Panc1 (cell line): ENCODE measurements at regions not wholly inside any gene's neighbourhood (a gene's known extent, or its start where the extent isn't known, plus 50 kb on each side); places are given as distances from the start of the nearest gene placed in this dataset.

Experiments
- ATAC-seq: fragments of 200-7000 bp; cut with Tn5 transposase; 2 replicates; pipeline ENCODE4 v1.9.1; 2020; ENCODE audit warnings: mild to moderate bottlenecking, moderate library complexity
- BruUV-seq: library from RNA; stranded (reverse); fragments of 400-500 nt; replicated peaks from 2 replicates; lab custom pipeline; 2021; lab: Mats Ljungman, UMichigan
- CTCF ChIA-PET: fragments of 300-600 bp; sonication (Branson Sonifier 250); formaldehyde crosslinking; loops from one replicate; lab custom pipeline; 2022; ENCODE audit warnings: antibody characterized with exemption; lab: Charles Lee
- POLR2A ChIA-PET: fragments of 300-600 bp; sonication (Branson Sonifier 250); formaldehyde crosslinking; loops from one replicate; lab custom pipeline; 2022; ENCODE audit warnings: antibody characterized with exemption; lab: Charles Lee
- DNase-seq: peaks from one replicate; pipeline ENCODE4 v3.0.0-alpha.2; 2010; ENCODE audit warnings: low read depth, low spot score
- H3K27ac ChIP-seq: 2 replicates; pipeline ENCODE4 v1.5.1; 2011; ENCODE audit warnings: mild to moderate bottlenecking, low read length, inconsistent platforms
- H3K27me3 ChIP-seq: fragments of 200-500 bp; sonication (Bioruptor generic); 2 replicates; pipeline ENCODE4 v1.6.0; 2014; ENCODE audit warnings: low read length, inconsistent platforms; ENCODE audit not compliant: control insufficient read depth, insufficient read depth
- H3K36me3 ChIP-seq: fragments of 200-500 bp; sonication (Bioruptor generic); 2 replicates; pipeline ENCODE4 v1.5.1; 2014; ENCODE audit warnings: inconsistent platforms, mild to moderate bottlenecking, low read length, moderate library complexity; ENCODE audit not compliant: control insufficient read depth, insufficient read depth
- H3K4me1 ChIP-seq: 2 replicates; pipeline ENCODE4 v1.5.1; 2011; ENCODE audit warnings: inconsistent platforms, mild to moderate bottlenecking, low read length, moderate library complexity; ENCODE audit not compliant: control insufficient read depth, insufficient read depth
- H3K4me3 ChIP-seq, 2 experiments: 2 replicates each; pipeline ENCODE4 v1.5.1; 2011 to 2012; ENCODE audit warnings: low read depth in 2 of 2, low read length in 2 of 2, mild to moderate bottlenecking in 2 of 2, inconsistent platforms in 1 of 2, moderate library complexity in 1 of 2
- H3K9me3 ChIP-seq: fragments of 200-500 bp; sonication (Bioruptor generic); 2 replicates; pipeline ENCODE4 v1.5.1; 2014; ENCODE audit warnings: low read depth, mild to moderate bottlenecking, inconsistent platforms, low read length, moderate library complexity; ENCODE audit not compliant: control insufficient read depth, insufficient read depth
- POLR2AphosphoS5 ChIP-seq: IDR thresholded peaks from 2 replicates; pipeline ENCODE4 v1.6.1; 2012; ENCODE audit warnings: mild to moderate bottlenecking, low read depth, low read length, moderate library complexity
- REST ChIP-seq, 2 experiments: IDR thresholded peaks; 2 replicates each; pipeline ENCODE4 v1.6.1; 2011 to 2012; ENCODE audit warnings: low read depth in 2 of 2, control low read depth in 1 of 2, low read length in 1 of 2, mild to moderate bottlenecking in 1 of 2, moderate library complexity in 1 of 2; ENCODE audit not compliant: insufficient read depth in 1 of 2
- SIN3A ChIP-seq: IDR thresholded peaks from 2 replicates; pipeline ENCODE4 v1.6.1; 2012; ENCODE audit warnings: low read depth, mild to moderate bottlenecking, low read length, moderate library complexity, borderline replicate concordance; ENCODE audit not compliant: insufficient read depth
- TCF7L2 ChIP-seq: IDR thresholded peaks from 2 replicates; pipeline ENCODE4 v1.6.1; 2011; ENCODE audit warnings: mild to moderate bottlenecking, low read depth, low read length, inconsistent platforms
- in situ Hi-C: cut with HindIII; loops from 2 replicates; pipeline ENCODE4 v1.10.0; 2016; ENCODE audit warnings: low sequenced_read_pairs, low pct_unique_long_range_greater_than_20kb
- intact Hi-C: fragments of 100-400 bp; cut with micrococcal nuclease; formaldehyde crosslinking; loops from one replicate; pipeline ENCODE4 v1.10.0; 2022; ENCODE audit not compliant: unreplicated experiment
- TF ChIP-seq, protein P1 (sequence below): fragments of 450-650 bp; IDR thresholded peaks from 2 replicates; pipeline ENCODE4 v1.5.1; 2017; ENCODE audit warnings: mild to moderate bottlenecking

DNA sequence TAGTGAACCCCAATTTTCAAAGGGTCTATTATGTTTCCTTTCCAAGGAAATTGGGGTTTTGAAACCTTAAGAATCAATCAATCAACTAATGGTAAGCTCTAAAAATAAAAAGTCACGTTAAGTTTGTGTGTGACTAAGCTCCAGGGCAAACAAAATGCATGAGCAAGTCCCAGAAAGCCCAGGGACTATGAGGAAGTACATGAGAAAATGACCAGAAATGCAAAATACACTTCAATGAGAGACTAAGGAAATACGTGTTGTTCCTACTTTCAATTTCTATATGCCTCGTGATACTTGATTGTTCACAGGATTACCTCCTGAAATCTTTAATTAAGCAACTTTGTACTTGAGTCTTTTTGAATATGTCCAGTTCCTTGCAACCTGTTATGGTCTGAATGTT is 684.4 kb upstream of the SYT4 start:
- intact Hi-C loops (no loop called here), in situ Hi-C loops (no loop called here)
- ChIA-PET CTCF (no interaction called here), POLR2A (no interaction called here)
- TF ChIP-seq REST (IDR thresholded peaks at IDR 0.05; ENCODE audit: insufficient read depth in 1 of 2, low read depth in 2 of 2, low read length in 1 of 2) (no peak), SIN3A (no peak)
- Histone ChIP-seq H3K27me3 (no peaks in the 10 kb centered on the region), H3K9me3 (no peaks in the 10 kb centered on the region), H3K36me3 (no peaks in the 10 kb centered on the region), H3K4me1 (no peaks in the 10 kb centered on the region), H3K27ac (no peak overlapping the region), H3K4me3 (no peak overlapping the region)
- no peak for ATAC-seq
- BruUV-seq = no TSS peak
- no peak for DNase-seq

- Histone ChIP-seq H3K27ac (no peak overlapping the region), H3K36me3 (no peaks in the 10 kb centered on the region), H3K9me3 (no peaks in the 10 kb centered on the region), H3K27me3 (no peaks in the 10 kb centered on the region), H3K4me1 (no peaks in the 10 kb centered on the region), H3K4me3 (no peak overlapping the region)
- ChIA-PET POLR2A (no interaction called here), CTCF (no interaction called here)
- in situ Hi-C loops = no loop called here
- intact Hi-C loops = no loop called here
- BruUV-seq = no TSS peak
- DNase-seq (no peak), ATAC-seq (no peak)
- TF ChIP-seq REST (IDR thresholded peaks at IDR 0.05; ENCODE audit: insufficient read depth in 1 of 2, low read depth in 2 of 2, low read length in 1 of 2) = no peak
- no peak for TF ChIP-seq SIN3A
- TF ChIP-seq, protein P1, sequence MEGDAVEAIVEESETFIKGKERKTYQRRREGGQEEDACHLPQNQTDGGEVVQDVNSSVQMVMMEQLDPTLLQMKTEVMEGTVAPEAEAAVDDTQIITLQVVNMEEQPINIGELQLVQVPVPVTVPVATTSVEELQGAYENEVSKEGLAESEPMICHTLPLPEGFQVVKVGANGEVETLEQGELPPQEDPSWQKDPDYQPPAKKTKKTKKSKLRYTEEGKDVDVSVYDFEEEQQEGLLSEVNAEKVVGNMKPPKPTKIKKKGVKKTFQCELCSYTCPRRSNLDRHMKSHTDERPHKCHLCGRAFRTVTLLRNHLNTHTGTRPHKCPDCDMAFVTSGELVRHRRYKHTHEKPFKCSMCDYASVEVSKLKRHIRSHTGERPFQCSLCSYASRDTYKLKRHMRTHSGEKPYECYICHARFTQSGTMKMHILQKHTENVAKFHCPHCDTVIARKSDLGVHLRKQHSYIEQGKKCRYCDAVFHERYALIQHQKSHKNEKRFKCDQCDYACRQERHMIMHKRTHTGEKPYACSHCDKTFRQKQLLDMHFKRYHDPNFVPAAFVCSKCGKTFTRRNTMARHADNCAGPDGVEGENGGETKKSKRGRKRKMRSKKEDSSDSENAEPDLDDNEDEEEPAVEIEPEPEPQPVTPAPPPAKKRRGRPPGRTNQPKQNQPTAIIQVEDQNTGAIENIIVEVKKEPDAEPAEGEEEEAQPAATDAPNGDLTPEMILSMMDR = no peak
- no peak for TF ChIP-seq TCF7L2
- TF ChIP-seq POLR2AphosphoS5 = no peak
These were observed 687.4 kb upstream of the SYT4 start for GRCh38 chr18:43964666-43965065.
